ENCODE measurements at regions not wholly inside any gene's neighbourhood (a gene's known extent, or its start where the extent isn't known, plus 50 kb on each side); places are given as distances from the start of the nearest gene placed in this dataset.

- no peak for TF ChIP-seq CTCF (IDR thresholded peaks at IDR 0.05)
- no peak for TF ChIP-seq ZFX (IDR thresholded peaks at IDR 0.05; ENCODE audit: borderline replicate concordance)
Observed at GRCh38 chr13:37229931-37230330, 124.5 kb upstream of the CSNK1A1L start.
